GM12873 (cell line): ENCODE measurements at regions not wholly inside any gene's neighbourhood (a gene's known extent, or its start where the extent isn't known, plus 50 kb on each side); places are given as distances from the start of the nearest gene placed in this dataset.

ENCODE experiments used
- TF ChIP-seq, protein P1 (sequence below): IDR thresholded peaks from 2 replicates; pipeline ENCODE4 v1.5.1; 2012; ENCODE audit warnings: low read depth, mild to moderate bottlenecking, moderate library complexity, low read length, control low read depth; ENCODE audit not compliant: insufficient read depth; ENCODE audit errors: missing control alignments

DNA sequence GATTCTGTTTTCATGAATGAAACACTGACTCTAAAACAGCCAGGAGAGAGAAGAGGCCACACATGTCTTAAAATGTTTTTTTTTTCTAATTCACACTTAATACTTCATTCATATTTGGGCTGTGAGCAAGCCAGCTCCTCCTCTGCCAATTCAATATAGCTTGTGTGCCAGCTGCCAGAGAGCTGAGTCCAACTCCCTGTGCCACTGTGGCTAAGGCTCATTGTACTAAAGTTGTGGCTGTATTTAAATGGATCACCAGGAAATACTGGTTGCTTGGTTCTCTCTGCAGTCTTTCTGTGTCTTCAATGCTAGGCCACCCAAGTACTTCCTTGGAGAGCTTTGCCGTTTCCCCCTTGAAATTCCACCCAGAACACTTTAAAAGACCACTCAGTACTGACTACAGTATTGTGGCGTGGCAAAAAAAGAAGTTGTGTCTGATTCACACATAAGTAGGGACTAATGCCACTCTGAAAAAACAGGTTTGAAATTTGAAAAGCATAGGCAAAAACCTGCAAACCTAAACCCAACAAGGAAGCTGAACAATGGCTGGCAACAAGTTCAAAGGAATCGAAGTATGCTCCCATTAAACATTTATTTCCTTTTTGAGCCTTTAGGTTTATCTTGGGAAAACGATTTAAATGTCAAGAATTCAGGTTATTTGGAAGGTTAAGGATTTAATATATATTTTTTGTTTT is 524.7 kb downstream of the DIPK2A start:
- TF ChIP-seq, protein P1, sequence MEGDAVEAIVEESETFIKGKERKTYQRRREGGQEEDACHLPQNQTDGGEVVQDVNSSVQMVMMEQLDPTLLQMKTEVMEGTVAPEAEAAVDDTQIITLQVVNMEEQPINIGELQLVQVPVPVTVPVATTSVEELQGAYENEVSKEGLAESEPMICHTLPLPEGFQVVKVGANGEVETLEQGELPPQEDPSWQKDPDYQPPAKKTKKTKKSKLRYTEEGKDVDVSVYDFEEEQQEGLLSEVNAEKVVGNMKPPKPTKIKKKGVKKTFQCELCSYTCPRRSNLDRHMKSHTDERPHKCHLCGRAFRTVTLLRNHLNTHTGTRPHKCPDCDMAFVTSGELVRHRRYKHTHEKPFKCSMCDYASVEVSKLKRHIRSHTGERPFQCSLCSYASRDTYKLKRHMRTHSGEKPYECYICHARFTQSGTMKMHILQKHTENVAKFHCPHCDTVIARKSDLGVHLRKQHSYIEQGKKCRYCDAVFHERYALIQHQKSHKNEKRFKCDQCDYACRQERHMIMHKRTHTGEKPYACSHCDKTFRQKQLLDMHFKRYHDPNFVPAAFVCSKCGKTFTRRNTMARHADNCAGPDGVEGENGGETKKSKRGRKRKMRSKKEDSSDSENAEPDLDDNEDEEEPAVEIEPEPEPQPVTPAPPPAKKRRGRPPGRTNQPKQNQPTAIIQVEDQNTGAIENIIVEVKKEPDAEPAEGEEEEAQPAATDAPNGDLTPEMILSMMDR = no peak

DNA sequence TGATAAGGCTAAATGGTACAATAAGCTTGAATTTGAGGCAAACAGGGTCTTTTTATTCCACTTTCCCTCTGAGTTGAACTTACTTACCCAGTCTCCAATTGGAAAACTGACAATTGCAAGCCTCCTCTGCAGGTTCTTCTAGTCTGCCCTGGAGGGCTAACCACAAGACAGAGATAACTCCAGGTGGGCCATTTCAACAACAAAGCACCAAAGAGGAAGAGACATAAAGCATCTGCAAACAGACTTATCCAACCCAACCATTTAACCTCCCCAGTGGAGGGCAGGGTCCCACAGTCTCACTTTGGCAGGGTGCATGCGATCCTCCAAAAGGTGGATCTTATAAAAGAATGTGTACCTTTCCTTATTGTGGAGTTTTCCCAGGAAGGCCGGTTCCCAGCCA is 525.8 kb downstream of the DIPK2A start:
- TF ChIP-seq, protein P1 = no peak

DNA sequence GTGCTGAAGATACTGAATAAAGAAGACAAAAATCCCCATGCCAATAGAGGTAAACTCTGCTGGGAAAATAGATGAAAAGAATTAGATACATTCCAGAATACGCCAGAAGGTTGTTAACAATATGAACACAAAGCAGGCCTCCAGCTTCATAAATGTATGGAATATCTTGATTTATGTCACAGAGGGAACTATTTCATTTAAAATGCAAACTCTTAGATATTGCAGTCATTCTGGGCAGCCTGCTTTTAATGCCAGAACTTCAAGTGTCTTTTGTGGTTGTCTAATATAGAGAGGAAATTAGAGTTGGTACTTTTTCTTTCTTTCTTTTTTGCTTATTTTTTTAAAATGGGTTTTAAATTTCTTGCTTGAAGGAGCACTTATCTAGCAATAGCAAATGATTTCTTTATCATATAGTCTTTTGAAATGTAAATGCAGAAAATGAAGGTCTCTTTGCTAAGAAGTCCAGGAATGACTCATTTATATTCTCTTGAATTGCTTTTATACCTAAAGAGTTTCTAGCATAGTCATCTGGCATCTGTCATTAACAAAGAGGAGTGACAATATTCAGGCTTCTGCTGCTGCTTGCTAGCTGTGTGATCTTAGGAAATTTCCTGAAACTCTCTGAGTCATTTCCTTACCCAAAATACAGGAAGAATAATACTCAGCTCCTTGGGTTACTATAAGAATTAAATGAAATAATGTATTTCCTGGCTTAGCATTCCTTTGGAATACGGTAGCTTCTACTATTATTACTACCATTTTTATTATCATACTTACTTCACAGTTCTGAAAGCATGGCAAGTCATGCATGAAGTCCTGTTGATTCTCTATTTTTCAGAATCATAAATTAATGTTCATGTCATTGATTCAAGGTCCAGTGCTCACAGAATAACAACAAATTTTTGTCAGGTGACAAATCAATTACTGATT is 527.6 kb downstream of the DIPK2A start:
- TF ChIP-seq, protein P1 = no peak

DNA sequence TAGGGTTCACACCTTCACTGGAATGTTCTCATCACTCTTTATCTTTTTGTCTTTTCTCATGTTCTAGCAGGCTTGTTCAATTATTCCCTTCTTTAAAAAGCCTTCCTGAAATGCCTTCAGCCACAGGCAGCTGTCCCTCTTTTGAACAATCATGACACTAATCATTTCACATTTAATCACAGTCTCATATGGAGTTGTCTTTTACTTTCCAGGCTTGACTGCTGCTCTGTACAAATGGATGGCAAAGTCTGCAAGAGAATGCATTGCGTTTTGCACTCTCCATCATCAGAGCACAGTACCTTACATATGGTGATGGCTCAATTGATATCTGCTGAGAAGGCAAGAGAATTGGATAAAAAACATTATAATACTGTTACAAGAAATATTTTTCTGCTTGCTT is 529.8 kb downstream of the DIPK2A start:
- TF ChIP-seq, protein P1 = no peak

DNA sequence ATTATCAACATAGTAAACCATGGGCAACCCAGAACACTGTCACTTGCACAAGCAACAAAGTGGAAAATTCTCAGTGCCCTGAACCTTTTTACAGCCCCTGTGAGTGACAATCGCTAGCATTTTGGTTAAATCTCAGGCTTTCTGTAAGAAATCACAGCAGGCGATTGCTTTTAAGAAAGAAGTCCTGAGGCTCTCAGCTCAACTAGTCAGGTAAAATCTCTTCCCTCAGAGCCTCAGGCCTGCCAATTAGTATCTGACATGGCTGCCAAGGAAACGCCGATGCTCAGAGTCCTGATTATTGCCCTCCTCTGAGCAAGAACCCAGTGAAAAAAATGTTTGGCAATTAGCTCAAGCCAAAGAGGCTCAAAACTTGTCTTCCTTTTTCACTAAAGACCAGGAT is 530.8 kb downstream of the DIPK2A start:
- TF ChIP-seq, protein P1 = no peak

DNA sequence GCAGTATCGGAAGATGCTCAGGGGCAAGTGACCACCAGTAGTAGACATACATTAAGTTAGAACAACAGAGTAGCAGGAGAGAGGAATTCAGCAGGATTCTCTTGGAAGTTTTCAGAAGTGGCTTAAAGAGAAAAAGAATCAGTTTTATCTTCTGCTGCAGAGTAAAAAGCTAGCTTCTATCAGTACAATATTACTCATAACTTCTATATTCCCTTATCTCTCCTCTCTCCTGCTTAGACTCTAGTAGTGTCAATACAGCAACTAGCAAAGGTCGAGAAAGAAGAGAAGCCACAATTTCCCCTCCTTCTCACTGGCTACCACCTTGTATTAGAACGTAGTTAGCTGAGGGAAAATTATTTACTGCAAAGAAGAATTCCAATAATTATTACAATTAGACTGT is 539.7 kb downstream of the DIPK2A start:
- TF ChIP-seq, protein P1 = no peak

DNA sequence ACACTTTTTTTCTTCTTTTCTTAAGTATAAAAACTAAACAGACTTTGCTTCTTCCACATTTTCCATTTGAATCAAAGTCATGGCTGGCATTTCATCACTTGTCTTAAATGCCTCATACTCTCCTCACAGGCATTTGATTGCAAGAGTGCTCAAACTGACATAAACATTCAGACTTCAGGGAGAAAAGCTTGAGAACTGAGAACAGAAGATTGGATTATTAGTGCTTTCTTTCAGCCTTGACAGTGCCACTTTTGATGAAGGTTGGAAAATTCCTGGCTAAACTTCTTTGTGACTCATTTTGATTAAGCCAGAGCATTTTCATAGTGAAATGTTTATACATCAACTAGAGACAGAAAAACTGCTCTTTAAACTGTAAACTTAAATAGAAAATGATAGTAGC is 544.4 kb downstream of the DIPK2A start:
- TF ChIP-seq, protein P1 = no peak
